HCT116 (cell line): ENCODE measurements at regions not wholly inside any gene's neighbourhood (a gene's known extent, or its start where the extent isn't known, plus 50 kb on each side); places are given as distances from the start of the nearest gene placed in this dataset.

ENCODE experiments used
- ATAC-seq: fragments of 200-7000 bp; cut with Tn5 transposase; 2 replicates; pipeline ENCODE4 v1.9.1; 2020; ENCODE audit warnings: mild to moderate bottlenecking, moderate library complexity
- BruUV-seq: library from RNA; stranded (reverse); fragments of 400-500 nt; replicated peaks from 2 replicates; lab custom pipeline; 2021; lab: Mats Ljungman, UMichigan
- CTCF ChIA-PET: fragments of 300-600 bp; sonication (Branson Sonifier 250); formaldehyde crosslinking; loops from one replicate; lab custom pipeline; 2021; ENCODE audit warnings: antibody characterized with exemption; lab: Charles Lee
- POLR2A ChIA-PET: fragments of 300-600, 350-600 bp; sonication (Branson Sonifier 250); formaldehyde crosslinking; loops from one replicate; lab custom pipeline; 2021; ENCODE audit warnings: antibody characterized with exemption; lab: Charles Lee
- RAD21 ChIA-PET, 2 experiments: fragments of 300-600 bp; sonication (Branson Sonifier 250); formaldehyde crosslinking; loops; one replicate each; lab custom pipeline; 2023; ENCODE audit warnings: low total read pairs in 2 of 2; ENCODE audit not compliant: uncharacterized antibody in 2 of 2, unreplicated experiment in 2 of 2, low non-redundant PET in 1 of 2; lab: Charles Lee
- DNase-seq: peaks from one replicate; pipeline ENCODE4 v3.0.0-alpha.2; 2010; ENCODE audit warnings: low read depth, low spot score
- H2AFZ ChIP-seq: fragments of 200-600 bp; shearing (Covaris generic), sonication (generic); 2 replicates; pipeline ENCODE4 v1.6.1; 2017; ENCODE audit warnings: low read depth, mixed run types, mixed read lengths, antibody characterized with exemption, low read length; ENCODE audit not compliant: poor library complexity, severe bottlenecking
- H3K27ac ChIP-seq: 2 replicates; pipeline ENCODE4 v1.5.1; 2012; ENCODE audit warnings: low read depth, low read length
- H3K27me3 ChIP-seq: fragments of 200-600 bp; sonication (generic); 2 replicates; pipeline ENCODE4 v1.6.1; 2016; ENCODE audit warnings: mixed run types, low read length, mixed read lengths; ENCODE audit not compliant: insufficient read depth
- H3K36me3 ChIP-seq, 2 experiments: fragments of 200-500 bp in 1 of 2; fragments of 200-600 bp in 1 of 2; sonication (Bioruptor generic) in 1 of 2; sonication (generic) in 1 of 2; 2 replicates each; pipeline versions ENCODE4 v1.5.1 to v1.6.1; 2014 to 2016; ENCODE audit warnings: low read length in 2 of 2, inconsistent platforms in 1 of 2, mixed read lengths in 1 of 2, mixed run types in 1 of 2; ENCODE audit not compliant: insufficient read depth in 2 of 2, control insufficient read depth in 1 of 2
- H3K4me1 ChIP-seq, 2 experiments: fragments of 200-600 bp in 1 of 2; sonication (generic) in 1 of 2; 2 replicates each; pipeline versions ENCODE4 v1.5.1 to v1.6.1; 2012 to 2017; ENCODE audit warnings: low read length in 2 of 2, inconsistent platforms in 1 of 2, mild to moderate bottlenecking in 1 of 2, mixed read lengths in 1 of 2, mixed run types in 1 of 2, moderate library complexity in 1 of 2; ENCODE audit not compliant: insufficient read depth in 2 of 2, control insufficient read depth in 1 of 2
- H3K4me2 ChIP-seq: fragments of 200-600 bp; sonication (generic); 2 replicates; pipeline ENCODE4 v1.6.1; 2017; ENCODE audit warnings: mixed run types, low read length, mixed read lengths
- H3K4me3 ChIP-seq, 2 experiments: fragments of 200-600 bp in 1 of 2; sonication (generic) in 1 of 2; replicated peaks in 1 of 2; 2 replicates each; pipeline ENCODE4 v1.5.1; 2011 to 2016; ENCODE audit warnings: low read length in 2 of 2, control low read depth in 1 of 2, low read depth in 1 of 2, mild to moderate bottlenecking in 1 of 2, mixed read lengths in 1 of 2, mixed run types in 1 of 2
- H3K79me2 ChIP-seq: fragments of 200-600 bp; sonication (generic); 2 replicates; pipeline ENCODE4 v1.6.1; 2017; ENCODE audit warnings: mild to moderate bottlenecking, mixed run types, low read length, moderate library complexity, mixed read lengths; ENCODE audit not compliant: insufficient read depth
- H3K9ac ChIP-seq: fragments of 200-600 bp; sonication (generic); 2 replicates; pipeline ENCODE4 v1.6.1; 2016; ENCODE audit warnings: low read length, mixed read lengths
- H3K9me2 ChIP-seq: fragments of 200-600 bp; sonication (generic), shearing (Covaris generic); 2 replicates; pipeline ENCODE4 v1.6.1; 2017; ENCODE audit warnings: mixed run types, mild to moderate bottlenecking, moderate library complexity; ENCODE audit not compliant: insufficient read depth
- H3K9me3 ChIP-seq, 2 experiments: fragments of 200-500 bp in 1 of 2; fragments of 200-600 bp in 1 of 2; sonication (Bioruptor generic) in 1 of 2; sonication (generic) in 1 of 2; 2 replicates each; pipeline ENCODE4 v1.6.1; 2014 to 2017; ENCODE audit warnings: low read length in 2 of 2, mixed read lengths in 2 of 2, inconsistent platforms in 1 of 2, low read depth in 1 of 2, mild to moderate bottlenecking in 1 of 2, mixed run types in 1 of 2, moderate library complexity in 1 of 2; ENCODE audit not compliant: control insufficient read depth in 1 of 2, insufficient read depth in 1 of 2
- H4K20me1 ChIP-seq: fragments of 200-600 bp; sonication (generic), shearing (Covaris generic); 2 replicates; pipeline ENCODE4 v1.6.1; 2017; ENCODE audit warnings: mixed run types, mild to moderate bottlenecking, moderate library complexity; ENCODE audit not compliant: insufficient read depth
- CBX3 ChIP-seq: IDR thresholded peaks from 2 replicates; pipeline ENCODE4 v1.6.1; 2012; ENCODE audit warnings: low read depth
- CEBPB ChIP-seq: IDR thresholded peaks from 2 replicates; pipeline ENCODE4 v1.6.1; 2012; ENCODE audit warnings: low read depth
- EGR1 ChIP-seq: IDR thresholded peaks from 2 replicates; pipeline ENCODE4 v1.6.1; 2012; ENCODE audit warnings: low read depth
- EZH2 ChIP-seq: fragments of 200-600 bp; sonication (generic); IDR thresholded peaks from 2 replicates; pipeline ENCODE4 v1.6.1; 2017; ENCODE audit warnings: antibody characterized with exemption, mixed run types
- EZH2phosphoT487 ChIP-seq: fragments of 200-600 bp; IDR thresholded peaks from 2 replicates; pipeline ENCODE4 v1.6.1; 2018; ENCODE audit warnings: antibody characterized with exemption, borderline replicate concordance
- FOSL1 ChIP-seq: IDR thresholded peaks from 2 replicates; pipeline ENCODE4 v1.6.1; 2012; ENCODE audit warnings: low read depth
- POLR2A ChIP-seq: IDR thresholded peaks from 2 replicates; pipeline ENCODE4 v1.7.0; 2011; ENCODE audit warnings: borderline replicate concordance; ENCODE audit not compliant: insufficient read depth, insufficient read length; ENCODE audit errors: extremely low read depth
- RAD21 ChIP-seq: IDR thresholded peaks from 2 replicates; pipeline ENCODE4 v1.6.1; 2012; ENCODE audit warnings: low read depth, mild to moderate bottlenecking
- SIN3A ChIP-seq: IDR thresholded peaks from 2 replicates; pipeline ENCODE4 v1.6.1; 2012; ENCODE audit warnings: low read depth
- SP1 ChIP-seq: IDR thresholded peaks from 2 replicates; pipeline ENCODE4 v1.6.1; 2012; ENCODE audit warnings: low read depth
- YY1 ChIP-seq: IDR thresholded peaks from 2 replicates; pipeline ENCODE4 v1.6.1; 2011; ENCODE audit warnings: low read length, low read depth, moderate library complexity, mild to moderate bottlenecking; ENCODE audit not compliant: insufficient replicate concordance; ENCODE audit errors: extremely low read depth
- ZNF274 ChIP-seq: fragments of 200-500 bp; sonication (Bioruptor generic); IDR thresholded peaks from 2 replicates; pipeline ENCODE4 v1.6.1; 2014; ENCODE audit warnings: mild to moderate bottlenecking, low read depth, low read length, inconsistent platforms
- intact Hi-C: fragments of 100-400 bp; cut with micrococcal nuclease; formaldehyde crosslinking; loops from 2 replicates; pipeline ENCODE4 v1.10.0; 2022
- TF ChIP-seq, protein P1 (sequence below): IDR thresholded peaks from 2 replicates; pipeline ENCODE4 v1.6.1; 2012
- TF ChIP-seq, protein P2 (sequence below), 3 experiments: fragments of 200-600 bp in 1 of 3; sonication (generic) in 1 of 3; IDR thresholded peaks in 2 of 3; conservative IDR thresholded peaks in 1 of 3; 2 replicates each; pipeline ENCODE4 v1.5.1; 2012 to 2017; ENCODE audit warnings: low read depth in 2 of 3, low read length in 2 of 3, antibody characterized with exemption in 1 of 3, borderline replicate concordance in 1 of 3, control low read depth in 1 of 3, mild to moderate bottlenecking in 1 of 3, mixed read lengths in 1 of 3, mixed run types in 1 of 3, moderate library complexity in 1 of 3; ENCODE audit not compliant: insufficient read depth in 1 of 3

DNA sequence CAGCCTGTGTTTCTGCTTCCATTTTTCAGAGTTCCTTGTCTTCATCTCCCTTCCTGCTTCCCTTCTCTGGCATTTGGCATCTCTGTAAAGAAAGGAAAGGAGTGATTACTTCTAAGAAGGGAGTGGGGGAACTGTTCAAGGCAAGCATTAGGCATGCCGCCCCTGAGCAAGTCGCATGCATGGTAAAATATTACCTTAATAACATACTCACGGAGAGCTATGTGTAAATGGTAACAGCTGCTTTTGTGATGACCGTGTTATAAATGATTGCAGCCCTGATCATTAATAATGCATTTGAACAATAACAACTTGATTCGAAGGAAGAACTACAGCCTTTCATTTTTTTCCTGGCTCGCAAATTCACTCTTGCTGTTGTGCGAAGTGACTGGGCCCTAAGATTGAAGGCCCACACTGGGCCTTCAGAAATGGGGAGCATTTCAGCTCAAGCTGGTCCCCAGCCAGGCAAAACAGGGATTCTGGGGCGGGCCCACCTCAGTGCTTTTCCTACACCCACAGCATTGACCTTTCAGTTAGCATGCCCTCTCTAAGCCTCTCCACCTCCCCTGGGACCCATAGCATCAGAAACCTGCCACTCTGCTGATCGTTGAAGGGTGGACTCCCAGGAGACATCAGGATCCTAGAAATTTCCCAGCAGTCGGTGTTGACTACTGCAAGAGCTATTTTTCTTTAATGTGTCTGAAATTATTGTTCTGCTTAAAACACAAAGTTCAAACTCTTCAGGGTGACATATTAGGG, 263.0 kb upstream of the CADM1 start:
- H3K79me2 ChIP-seq: no peaks in the 10 kb centered on the region
- H3K9me3 ChIP-seq: peaks cover 3 to 11% of the 10 kb centered on the region in 2 experiments; a peak in 2 of 4 replicates
- no peaks in the 10 kb centered on the region for H3K36me3 ChIP-seq
- ChIA-PET POLR2A (no interaction called here), RAD21 (no interaction called here), CTCF (no interaction called here)
- H2AFZ ChIP-seq: no peak overlapping the region
- no peak for ATAC-seq
- H3K9ac ChIP-seq: no peak overlapping the region
- H3K4me1 ChIP-seq: no peaks in the 10 kb centered on the region
- no peak overlapping the region for H3K4me2 ChIP-seq
- BruUV-seq: no TSS peak
- intact Hi-C loops: no loop called here
- no peak for TF ChIP-seq SP1
- TF ChIP-seq, protein P1, sequence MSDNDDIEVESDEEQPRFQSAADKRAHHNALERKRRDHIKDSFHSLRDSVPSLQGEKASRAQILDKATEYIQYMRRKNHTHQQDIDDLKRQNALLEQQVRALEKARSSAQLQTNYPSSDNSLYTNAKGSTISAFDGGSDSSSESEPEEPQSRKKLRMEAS: no peak
- TF ChIP-seq EZH2phosphoT487: no peak
- no peak for TF ChIP-seq CBX3
- no peak for TF ChIP-seq ZNF274
- no peak for TF ChIP-seq POLR2A
- no peak for TF ChIP-seq RAD21
- TF ChIP-seq FOSL1: no peak
- no peak for TF ChIP-seq YY1
- TF ChIP-seq CEBPB: no peak
- TF ChIP-seq, protein P2, sequence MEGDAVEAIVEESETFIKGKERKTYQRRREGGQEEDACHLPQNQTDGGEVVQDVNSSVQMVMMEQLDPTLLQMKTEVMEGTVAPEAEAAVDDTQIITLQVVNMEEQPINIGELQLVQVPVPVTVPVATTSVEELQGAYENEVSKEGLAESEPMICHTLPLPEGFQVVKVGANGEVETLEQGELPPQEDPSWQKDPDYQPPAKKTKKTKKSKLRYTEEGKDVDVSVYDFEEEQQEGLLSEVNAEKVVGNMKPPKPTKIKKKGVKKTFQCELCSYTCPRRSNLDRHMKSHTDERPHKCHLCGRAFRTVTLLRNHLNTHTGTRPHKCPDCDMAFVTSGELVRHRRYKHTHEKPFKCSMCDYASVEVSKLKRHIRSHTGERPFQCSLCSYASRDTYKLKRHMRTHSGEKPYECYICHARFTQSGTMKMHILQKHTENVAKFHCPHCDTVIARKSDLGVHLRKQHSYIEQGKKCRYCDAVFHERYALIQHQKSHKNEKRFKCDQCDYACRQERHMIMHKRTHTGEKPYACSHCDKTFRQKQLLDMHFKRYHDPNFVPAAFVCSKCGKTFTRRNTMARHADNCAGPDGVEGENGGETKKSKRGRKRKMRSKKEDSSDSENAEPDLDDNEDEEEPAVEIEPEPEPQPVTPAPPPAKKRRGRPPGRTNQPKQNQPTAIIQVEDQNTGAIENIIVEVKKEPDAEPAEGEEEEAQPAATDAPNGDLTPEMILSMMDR (IDR thresholded peaks at IDR 0.05 in 2 of 3, conservative IDR thresholded peaks at IDR 0.05 in 1 of 3; ENCODE audit: borderline replicate concordance in 1 of 3, insufficient read depth in 1 of 3, low read depth in 2 of 3, low read length in 2 of 3): no peak
- no peak for TF ChIP-seq SIN3A
- no peak for TF ChIP-seq EGR1
- no peak for TF ChIP-seq EZH2
- H3K27me3 ChIP-seq: no peaks in the 10 kb centered on the region
- no peak overlapping the region for H3K4me3 ChIP-seq
- no peaks in the 10 kb centered on the region for H3K9me2 ChIP-seq
- DNase-seq: no peak
- H4K20me1 ChIP-seq: no peaks in the 10 kb centered on the region
- no peak overlapping the region for H3K27ac ChIP-seq
